ENCODE measurements at regions not wholly inside any gene's neighbourhood (a gene's known extent, or its start where the extent isn't known, plus 50 kb on each side); places are given as distances from the start of the nearest gene placed in this dataset.

GRCh38 chr3:189580190-189580589, 51.0 kb upstream of the TP63 start:
- Histone ChIP-seq H3K9me3 (ENCODE audit: control insufficient read depth, insufficient read depth, low read length) (no peaks in the 10 kb centered on the region), H3K4ac (ENCODE audit: low read depth, low read length) (no peak overlapping the region), H3K18ac (ENCODE audit: low read depth, low read length) (no peak overlapping the region), H3K27ac (ENCODE audit: insufficient read depth, low read length) (no peak overlapping the region), H3K4me3 (ENCODE audit: insufficient read depth, low read depth, low read length) (no peak overlapping the region), H3K36me3 (ENCODE audit: control insufficient read depth, insufficient read depth, low read length) (no peaks in the 10 kb centered on the region), H2AFZ (replicated peaks; ENCODE audit: low read length, poor library complexity) (no peak overlapping the region), H2AK5ac (ENCODE audit: low read depth, low read length) (no peak overlapping the region), H4K5ac (ENCODE audit: low read depth, low read length) (no peak overlapping the region), H4K8ac (ENCODE audit: low read depth in 2 of 2, low read length in 2 of 2) (no peak overlapping the region), H2BK5ac (ENCODE audit: low read depth, low read length, poor library complexity, severe bottlenecking) (no peak overlapping the region), H2BK15ac (ENCODE audit: low read depth, low read length) (no peak overlapping the region), H3K27me3 (ENCODE audit: control insufficient read depth, insufficient read depth, low read length) (no peaks in the 10 kb centered on the region), H3K79me1 (ENCODE audit: low read depth in 1 of 2, low read length in 2 of 2) (no peaks in the 10 kb centered on the region), H4K91ac (ENCODE audit: insufficient read depth, low read depth, low read length) (no peak overlapping the region), H3K14ac (replicated peaks; ENCODE audit: low read depth, low read length) (no peak overlapping the region), H2BK20ac (ENCODE audit: low read depth, low read length) (no peak overlapping the region), H3K56ac (ENCODE audit: extremely low read depth, insufficient read depth, low read length) (no peak overlapping the region), H2AK9ac (replicated peaks; ENCODE audit: low read depth, low read length, poor library complexity) (no peak overlapping the region), H3K4me2 (ENCODE audit: low read depth, low read length) (no peak overlapping the region), H4K20me1 (ENCODE audit: insufficient read depth, low read length) (no peaks in the 10 kb centered on the region), H3K4me1 (ENCODE audit: control insufficient read depth, insufficient read depth, low read length) (no peaks in the 10 kb centered on the region), H3K9ac (ENCODE audit: low read depth, low read length) (no peak overlapping the region), H2BK120ac (ENCODE audit: low read depth, low read length) (no peak overlapping the region), H3K23ac (ENCODE audit: low read depth, low read length) (no peak overlapping the region), H3K9me1 (ENCODE audit: insufficient read depth, low read length) (no peaks in the 10 kb centered on the region)
- intact Hi-C loops (cut with micrococcal nuclease): no loop called here
- no TSS peak for BruUV-seq (replicated peaks)
- no CpG with 5 or more reads among the region's 2 CpGs for WGBS, 2 experiments (ENCODE audit: extremely low coverage in 2 of 2, insufficient read length in 1 of 2)
- dilution Hi-C loops (cut with HindIII; ENCODE audit: low sequenced_read_pairs, unreplicated experiment): no loop called here
- CTCF ChIA-PET: no interaction called here
- TF ChIP-seq CHD1 (IDR thresholded peaks at IDR 0.05; ENCODE audit: low read depth, low read length) (no peak), CEBPB (IDR thresholded peaks at IDR 0.05; ENCODE audit: low read depth, low read length) (no peak), RAD21 (IDR thresholded peaks at IDR 0.05; ENCODE audit: low read length) (no peak), MAFK (IDR thresholded peaks at IDR 0.05; ENCODE audit: low read depth, low read length) (no peak), MAZ (IDR thresholded peaks at IDR 0.05; ENCODE audit: borderline replicate concordance, low read depth, low read length) (no peak), FOS (IDR thresholded peaks at IDR 0.05; ENCODE audit: low read depth, low read length) (no peak), BHLHE40 (IDR thresholded peaks at IDR 0.05; ENCODE audit: low read depth, low read length) (no peak), CTCF (conservative IDR thresholded peaks at IDR 0.05; ENCODE audit: low read depth, low read length) (no peak), SMC3 (IDR thresholded peaks at IDR 0.05; ENCODE audit: low read depth, low read length) (no peak), RFX5 (IDR thresholded peaks at IDR 0.05; ENCODE audit: low read depth, low read length) (no peak), NFE2L2 (IDR thresholded peaks at IDR 0.05; ENCODE audit: low read depth, low read length) (no peak), POLR2A (IDR thresholded peaks at IDR 0.05; ENCODE audit: low read depth, low read length) (no peak), RCOR1 (IDR thresholded peaks at IDR 0.05; ENCODE audit: insufficient replicate concordance, low read length) (no peak), MXI1 (IDR thresholded peaks at IDR 0.05; ENCODE audit: borderline replicate concordance, low read depth, low read length) (no peak)
- TF ChIP-seq, protein P1, sequence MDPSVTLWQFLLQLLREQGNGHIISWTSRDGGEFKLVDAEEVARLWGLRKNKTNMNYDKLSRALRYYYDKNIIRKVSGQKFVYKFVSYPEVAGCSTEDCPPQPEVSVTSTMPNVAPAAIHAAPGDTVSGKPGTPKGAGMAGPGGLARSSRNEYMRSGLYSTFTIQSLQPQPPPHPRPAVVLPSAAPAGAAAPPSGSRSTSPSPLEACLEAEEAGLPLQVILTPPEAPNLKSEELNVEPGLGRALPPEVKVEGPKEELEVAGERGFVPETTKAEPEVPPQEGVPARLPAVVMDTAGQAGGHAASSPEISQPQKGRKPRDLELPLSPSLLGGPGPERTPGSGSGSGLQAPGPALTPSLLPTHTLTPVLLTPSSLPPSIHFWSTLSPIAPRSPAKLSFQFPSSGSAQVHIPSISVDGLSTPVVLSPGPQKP (IDR thresholded peaks at IDR 0.05; ENCODE audit: borderline replicate concordance, low read depth, low read length): no peak
- TF ChIP-seq, protein P2, sequence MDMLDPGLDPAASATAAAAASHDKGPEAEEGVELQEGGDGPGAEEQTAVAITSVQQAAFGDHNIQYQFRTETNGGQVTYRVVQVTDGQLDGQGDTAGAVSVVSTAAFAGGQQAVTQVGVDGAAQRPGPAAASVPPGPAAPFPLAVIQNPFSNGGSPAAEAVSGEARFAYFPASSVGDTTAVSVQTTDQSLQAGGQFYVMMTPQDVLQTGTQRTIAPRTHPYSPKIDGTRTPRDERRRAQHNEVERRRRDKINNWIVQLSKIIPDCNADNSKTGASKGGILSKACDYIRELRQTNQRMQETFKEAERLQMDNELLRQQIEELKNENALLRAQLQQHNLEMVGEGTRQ (IDR thresholded peaks at IDR 0.05; ENCODE audit: low read depth, low read length): no peak
- no peak for ATAC-seq (ENCODE audit: low read depth)
- in situ Hi-C loops (cut with MboI; ENCODE audit: low sequenced_read_pairs): no loop called here
- POLR2A ChIA-PET (ENCODE audit: unreplicated experiment): no interaction called here
- DNase-seq: no peak
